ENCODE measurements at regions not wholly inside any gene's neighbourhood (a gene's known extent, or its start where the extent isn't known, plus 50 kb on each side); places are given as distances from the start of the nearest gene placed in this dataset.

- Histone ChIP-seq H3K27ac (ENCODE audit: low read depth, low read length) (no peak overlapping the region), H3K4me3 (ENCODE audit: low read length) (no peak overlapping the region), H3K4me1 (ENCODE audit: insufficient read depth, low read length) (no peaks in the 10 kb centered on the region), H3K36me3 (ENCODE audit: insufficient read depth, low read length) (no peaks in the 10 kb centered on the region), H3K27me3 (ENCODE audit: insufficient read depth, low read length, poor library complexity, severe bottlenecking) (no peaks in the 10 kb centered on the region), H3K9me3 (ENCODE audit: low read length) (no peaks in the 10 kb centered on the region)
- Mint-ChIP-seq H3K4me3 (no peak overlapping the region), H3K27ac (no peak overlapping the region), H3K4me1 (no peaks in the 10 kb centered on the region), H3K36me3 (peaks cover 0 to 14% (median 0%) of the 10 kb centered on the region in 3 donors), H3K9me3 (peaks cover 0 to 5% (median 4%) of the 10 kb centered on the region in 5 donors), H3K27me3 (peaks cover 0 to 2% of the 10 kb centered on the region in 2 donors)
- ChIA-PET CTCF (no interaction called here), POLR2A (no interaction called here)
- no peak for DNase-seq
Observed at GRCh38 chr13:109647699-109648098, 138.7 kb downstream of the IRS2 start.

GRCh38 chr13:109647053-109647452, 139.3 kb downstream of the IRS2 start:
- no peaks in the 10 kb centered on the region for H3K4me1 ChIP-seq (ENCODE audit: insufficient read depth, low read length)
- H3K27me3 Mint-ChIP-seq: peaks cover 0 to 2% of the 10 kb centered on the region in 2 donors
- no peak overlapping the region for H3K4me3 Mint-ChIP-seq
- ChIA-PET CTCF (no interaction called here), POLR2A (no interaction called here)
- no peak for DNase-seq
- H3K4me1 Mint-ChIP-seq: no peaks in the 10 kb centered on the region
- no peak overlapping the region for H3K27ac ChIP-seq (ENCODE audit: low read depth, low read length)
- peaks cover 0 to 5% (median 4%) of the 10 kb centered on the region in 5 donors for H3K9me3 Mint-ChIP-seq
- no peaks in the 10 kb centered on the region for H3K36me3 ChIP-seq (ENCODE audit: insufficient read depth, low read length)
- no peaks in the 10 kb centered on the region for H3K27me3 ChIP-seq (ENCODE audit: insufficient read depth, low read length, poor library complexity, severe bottlenecking)
- peaks cover 0 to 14% (median 0%) of the 10 kb centered on the region in 3 donors for H3K36me3 Mint-ChIP-seq
- H3K4me3 ChIP-seq (ENCODE audit: low read length): no peak overlapping the region
- no peak overlapping the region for H3K27ac Mint-ChIP-seq
- no peaks in the 10 kb centered on the region for H3K9me3 ChIP-seq (ENCODE audit: low read length)

- Histone ChIP-seq H3K9me3 (ENCODE audit: low read length) (no peaks in the 10 kb centered on the region), H3K27ac (ENCODE audit: low read depth, low read length) (no peak overlapping the region), H3K4me1 (ENCODE audit: insufficient read depth, low read length) (no peaks in the 10 kb centered on the region), H3K36me3 (ENCODE audit: insufficient read depth, low read length) (no peaks in the 10 kb centered on the region), H3K27me3 (ENCODE audit: insufficient read depth, low read length, poor library complexity, severe bottlenecking) (no peaks in the 10 kb centered on the region), H3K4me3 (ENCODE audit: low read length) (no peak overlapping the region)
- ChIA-PET CTCF (no interaction called here), POLR2A (no interaction called here)
- H3K27ac Mint-ChIP-seq: no peak overlapping the region
- peaks cover 0 to 14% (median 0%) of the 10 kb centered on the region in 3 donors for H3K36me3 Mint-ChIP-seq
- no peak overlapping the region for H3K4me3 Mint-ChIP-seq
- peaks cover 0 to 10% (median 6%) of the 10 kb centered on the region in 5 donors for H3K9me3 Mint-ChIP-seq
- DNase-seq: no peak
- H3K4me1 Mint-ChIP-seq: no peaks in the 10 kb centered on the region
- peaks cover 0 to 2% of the 10 kb centered on the region in 2 donors for H3K27me3 Mint-ChIP-seq
Observed at GRCh38 chr13:109646423-109646822, 140.0 kb downstream of the IRS2 start.

GRCh38 chr13:109645831-109646230, 140.6 kb downstream of the IRS2 start:
- Mint-ChIP-seq H3K27me3 (peaks cover 0 to 2% of the 10 kb centered on the region in 2 donors), H3K27ac (no peak overlapping the region), H3K4me1 (no peaks in the 10 kb centered on the region), H3K9me3 (peaks cover 2 to 16% (median 12%) of the 10 kb centered on the region in 5 donors), H3K4me3 (no peak overlapping the region), H3K36me3 (peaks cover 0 to 16% (median under 1%) of the 10 kb centered on the region in 3 donors)
- no peak overlapping the region for H3K27ac ChIP-seq (ENCODE audit: low read depth, low read length)
- ChIA-PET CTCF (no interaction called here), POLR2A (no interaction called here)
- no peaks in the 10 kb centered on the region for H3K9me3 ChIP-seq (ENCODE audit: low read length)
- no peak for DNase-seq
- H3K27me3 ChIP-seq (ENCODE audit: insufficient read depth, low read length, poor library complexity, severe bottlenecking): no peaks in the 10 kb centered on the region
- H3K4me1 ChIP-seq (ENCODE audit: insufficient read depth, low read length): no peaks in the 10 kb centered on the region
- H3K36me3 ChIP-seq (ENCODE audit: insufficient read depth, low read length): no peaks in the 10 kb centered on the region
- no peak overlapping the region for H3K4me3 ChIP-seq (ENCODE audit: low read length)

GRCh38 chr13:109644956-109645355, 141.4 kb downstream of the IRS2 start:
- no peaks in the 10 kb centered on the region for H3K36me3 ChIP-seq (ENCODE audit: insufficient read depth, low read length)
- H3K9me3 ChIP-seq (ENCODE audit: low read length): no peaks in the 10 kb centered on the region
- no peak overlapping the region for H3K27ac Mint-ChIP-seq
- H3K4me3 Mint-ChIP-seq: no peak overlapping the region
- peaks cover 9 to 24% (median 17%) of the 10 kb centered on the region in 5 donors for H3K9me3 Mint-ChIP-seq
- H3K27me3 ChIP-seq (ENCODE audit: insufficient read depth, low read length, poor library complexity, severe bottlenecking): no peaks in the 10 kb centered on the region
- H3K4me3 ChIP-seq (ENCODE audit: low read length): no peak overlapping the region
- ChIA-PET POLR2A (no interaction called here), CTCF (no interaction called here)
- no peak for DNase-seq
- no peak overlapping the region for H3K27ac ChIP-seq (ENCODE audit: low read depth, low read length)
- H3K4me1 ChIP-seq (ENCODE audit: insufficient read depth, low read length): no peaks in the 10 kb centered on the region
- H3K4me1 Mint-ChIP-seq: no peaks in the 10 kb centered on the region
- H3K36me3 Mint-ChIP-seq: peaks cover 0 to 23% (median 1%) of the 10 kb centered on the region in 3 donors
- H3K27me3 Mint-ChIP-seq: peaks cover 0 to 2% of the 10 kb centered on the region in 2 donors

GRCh38 chr13:109644069-109644750, 142.2 kb downstream of the IRS2 start:
- Histone ChIP-seq H3K4me1 (ENCODE audit: insufficient read depth, low read length) (no peaks in the 10 kb centered on the region), H3K27me3 (ENCODE audit: insufficient read depth, low read length, poor library complexity, severe bottlenecking) (no peaks in the 10 kb centered on the region), H3K9me3 (ENCODE audit: low read length) (no peaks in the 10 kb centered on the region), H3K36me3 (ENCODE audit: insufficient read depth, low read length) (no peaks in the 10 kb centered on the region), H3K4me3 (ENCODE audit: low read length) (no peak overlapping the region), H3K27ac (ENCODE audit: low read depth, low read length) (no peak overlapping the region)
- Mint-ChIP-seq H3K4me3 (no peak overlapping the region), H3K27me3 (peaks cover 0 to 2% of the 10 kb centered on the region in 2 donors), H3K27ac (no peak overlapping the region), H3K36me3 (peaks cover 0 to 25% (median 1%) of the 10 kb centered on the region in 3 donors), H3K4me1 (no peaks in the 10 kb centered on the region), H3K9me3 (peaks cover 9 to 24% (median 17%) of the 10 kb centered on the region in 5 donors)
- no peak for DNase-seq
- ChIA-PET POLR2A (no interaction called here), CTCF (no interaction called here)

GRCh38 chr13:109642358-109642757, 144.0 kb downstream of the IRS2 start:
- no peaks in the 10 kb centered on the region for H3K27me3 ChIP-seq (ENCODE audit: insufficient read depth, low read length, poor library complexity, severe bottlenecking)
- peaks cover 9 to 30% (median 19%) of the 10 kb centered on the region in 5 donors for H3K9me3 Mint-ChIP-seq
- no peak overlapping the region for H3K4me3 ChIP-seq (ENCODE audit: low read length)
- POLR2A ChIA-PET: no interaction called here
- no peaks in the 10 kb centered on the region for H3K9me3 ChIP-seq (ENCODE audit: low read length)
- no peak overlapping the region for H3K27ac ChIP-seq (ENCODE audit: low read depth, low read length)
- CTCF ChIA-PET: no interaction called here
- H3K36me3 ChIP-seq (ENCODE audit: insufficient read depth, low read length): no peaks in the 10 kb centered on the region
- peaks cover 0 to 30% (median 1%) of the 10 kb centered on the region in 3 donors for H3K36me3 Mint-ChIP-seq
- DNase-seq: no peak
- no peak overlapping the region for H3K27ac Mint-ChIP-seq
- peaks cover 0 to 2% of the 10 kb centered on the region in 2 donors for H3K27me3 Mint-ChIP-seq
- H3K4me1 ChIP-seq (ENCODE audit: insufficient read depth, low read length): no peaks in the 10 kb centered on the region
- H3K4me3 Mint-ChIP-seq: no peak overlapping the region
- H3K4me1 Mint-ChIP-seq: no peaks in the 10 kb centered on the region

GRCh38 chr13:109636736-109637135, 149.6 kb downstream of the IRS2 start:
- no peak overlapping the region for H3K4me3 Mint-ChIP-seq
- H3K9me3 ChIP-seq (ENCODE audit: low read length): no peaks in the 10 kb centered on the region
- no peaks in the 10 kb centered on the region for H3K27me3 ChIP-seq (ENCODE audit: insufficient read depth, low read length, poor library complexity, severe bottlenecking)
- H3K36me3 ChIP-seq (ENCODE audit: insufficient read depth, low read length): no peaks in the 10 kb centered on the region
- no peaks in the 10 kb centered on the region for H3K4me1 Mint-ChIP-seq
- H3K4me1 ChIP-seq (ENCODE audit: insufficient read depth, low read length): no peaks in the 10 kb centered on the region
- no peak overlapping the region for H3K4me3 ChIP-seq (ENCODE audit: low read length)
- H3K27ac Mint-ChIP-seq: no peak overlapping the region
- POLR2A ChIA-PET: no interaction called here
- peaks cover 13 to 30% (median 21%) of the 10 kb centered on the region in 5 donors for H3K9me3 Mint-ChIP-seq
- no peak overlapping the region for H3K27ac ChIP-seq (ENCODE audit: low read depth, low read length)
- no peak for DNase-seq
- peaks cover 0 to 24% (median 1%) of the 10 kb centered on the region in 3 donors for H3K36me3 Mint-ChIP-seq
- CTCF ChIA-PET: no interaction called here
- peaks cover 0 to 12% of the 10 kb centered on the region in 2 donors for H3K27me3 Mint-ChIP-seq

Measured in CD8-positive, alpha-beta memory T cell (primary cell).